Immature natural killer cell (primary cell): ENCODE measurements at regions not wholly inside any gene's neighbourhood (a gene's known extent, or its start where the extent isn't known, plus 50 kb on each side); places are given as distances from the start of the nearest gene placed in this dataset.

ENCODE experiments used
- DNase-seq, 3 donors: peaks; one replicate each; pipeline ENCODE4 v3.0.0; 2022; ENCODE audit warnings: mixed read lengths in 1 of 3
- H3K27ac Mint-ChIP-seq, 6 donors: one replicate each; pipeline ENCODE4 v1.8.0; 2020; ENCODE audit warnings: mixed read lengths in 6 of 6, mild to moderate bottlenecking in 5 of 6, inconsistent platforms in 4 of 6, moderate library complexity in 3 of 6
- H3K27me3 Mint-ChIP-seq, 3 donors: one replicate each; pipeline ENCODE4 v1.8.0; 2020 to 2021; ENCODE audit warnings: low read depth in 3 of 3, mild to moderate bottlenecking in 3 of 3, mixed read lengths in 3 of 3, moderate library complexity in 3 of 3, inconsistent platforms in 1 of 3
- H3K36me3 Mint-ChIP-seq, 3 donors: one replicate each; pipeline ENCODE4 v1.8.0; 2020; ENCODE audit warnings: mixed read lengths in 3 of 3, inconsistent platforms in 2 of 3, mild to moderate bottlenecking in 2 of 3
- H3K4me1 Mint-ChIP-seq, 2 donors: one replicate each; pipeline ENCODE4 v1.8.0; 2020; ENCODE audit warnings: inconsistent platforms in 2 of 2, mild to moderate bottlenecking in 2 of 2, mixed read lengths in 2 of 2, moderate library complexity in 1 of 2
- H3K4me3 Mint-ChIP-seq, 5 donors: one replicate each; pipeline ENCODE4 v1.8.0; 2020; ENCODE audit warnings: mild to moderate bottlenecking in 5 of 5, mixed read lengths in 5 of 5, inconsistent platforms in 3 of 5, moderate library complexity in 3 of 5
- H3K9me3 Mint-ChIP-seq, 6 donors: one replicate each; pipeline ENCODE4 v1.8.0; 2020; ENCODE audit warnings: mild to moderate bottlenecking in 6 of 6, mixed read lengths in 6 of 6, inconsistent platforms in 4 of 6, moderate library complexity in 3 of 6

DNA sequence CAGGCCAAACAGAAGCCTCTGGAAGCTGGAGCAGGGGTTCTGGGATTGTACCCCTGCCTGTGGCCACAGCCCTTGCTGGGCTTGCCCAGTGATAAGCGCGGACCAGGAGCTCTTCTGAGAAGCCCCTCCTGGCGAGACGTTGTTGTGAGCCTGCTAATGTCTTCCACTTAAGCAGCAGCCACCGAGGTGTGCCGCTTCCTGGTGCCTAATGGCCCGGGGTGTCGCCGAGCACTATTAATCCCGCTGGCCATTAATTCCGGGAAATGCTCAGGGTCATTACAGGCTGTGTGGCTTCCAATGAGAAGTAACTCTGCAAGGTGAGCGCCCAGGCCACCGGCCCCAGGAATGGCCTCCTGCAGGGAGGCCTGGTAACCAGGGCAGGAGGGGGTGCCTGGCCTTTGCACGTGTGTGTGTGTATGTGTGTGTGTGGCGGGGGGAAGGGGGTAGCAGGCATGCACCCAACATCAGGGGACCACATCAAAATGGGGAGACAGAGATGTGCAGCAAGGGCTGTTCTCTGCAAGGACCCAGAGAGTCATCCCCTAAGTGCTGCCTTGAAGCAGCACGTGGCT is 175.0 kb downstream of the URI1 start:
- no peaks in the 10 kb centered on the region for H3K36me3 Mint-ChIP-seq
- H3K9me3 Mint-ChIP-seq, result no peaks in the 10 kb centered on the region
- H3K27me3 Mint-ChIP-seq, result peaks cover 0 to 16% (median 4%) of the 10 kb centered on the region in 3 donors
- no peak for DNase-seq
- no peak overlapping the region for H3K27ac Mint-ChIP-seq
- H3K4me1 Mint-ChIP-seq, result no peaks in the 10 kb centered on the region
- H3K4me3 Mint-ChIP-seq, result no peak overlapping the region

DNA sequence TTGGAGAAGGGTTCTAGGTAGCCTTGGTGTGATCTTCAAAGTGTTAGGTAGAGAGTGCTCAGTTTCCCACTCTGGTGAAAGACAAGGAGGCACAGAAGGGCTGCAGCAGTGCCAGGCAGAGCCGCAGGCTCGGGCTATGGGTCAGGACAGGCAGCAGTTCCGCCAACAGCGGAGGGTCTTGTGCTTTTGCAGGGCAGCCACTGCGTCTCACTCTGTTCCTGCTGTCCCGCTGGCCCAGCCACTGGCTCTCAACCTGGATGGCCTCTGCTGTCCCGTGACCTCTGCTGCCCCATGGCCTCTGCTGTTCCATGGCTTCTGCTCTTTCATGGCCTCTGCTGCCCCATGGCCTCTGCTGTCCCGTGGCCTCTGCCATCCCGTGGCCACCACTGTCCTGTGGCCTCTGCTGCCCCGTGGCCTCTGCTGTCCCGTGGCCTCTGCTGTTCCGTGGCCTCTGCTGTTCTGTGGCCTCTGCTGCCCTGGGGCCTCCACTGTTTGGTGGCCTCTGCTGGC is 175.7 kb downstream of the URI1 start:
- H3K4me3 Mint-ChIP-seq, result no peak overlapping the region

DNA sequence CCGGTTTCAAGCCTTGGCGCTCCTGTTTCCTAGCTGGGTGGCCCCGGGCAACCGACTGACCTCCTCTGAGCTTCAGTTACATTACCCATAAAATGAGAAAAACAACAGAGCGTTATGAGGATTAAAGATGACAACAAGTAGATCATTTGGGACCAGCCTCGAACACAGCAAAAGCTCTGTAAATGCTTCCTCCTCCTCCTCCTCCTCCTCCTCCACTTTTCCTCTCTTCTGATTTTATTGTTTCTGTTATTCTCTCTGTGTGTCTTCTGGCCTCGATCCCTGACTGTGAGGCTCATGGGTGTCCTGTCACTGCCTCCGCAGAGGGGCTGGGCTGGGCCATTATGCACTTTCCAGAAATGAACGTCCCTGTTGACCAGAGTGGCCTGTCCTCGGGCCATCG is 176.2 kb downstream of the URI1 start:
- H3K4me3 Mint-ChIP-seq, result no peak overlapping the region
- H3K27ac Mint-ChIP-seq, result no peak overlapping the region
- no peaks in the 10 kb centered on the region for H3K36me3 Mint-ChIP-seq
- DNase-seq, result no peak
- H3K4me1 Mint-ChIP-seq, result no peaks in the 10 kb centered on the region
- H3K9me3 Mint-ChIP-seq, result no peaks in the 10 kb centered on the region
- H3K27me3 Mint-ChIP-seq, result peaks cover 0 to 16% (median 4%) of the 10 kb centered on the region in 3 donors

More for the DNA sequence above, 175.7 kb downstream of the URI1 start:
- no peak for DNase-seq
- Mint-ChIP-seq H3K27me3 (peaks cover 0 to 16% (median 4%) of the 10 kb centered on the region in 3 donors), H3K36me3 (no peaks in the 10 kb centered on the region), H3K9me3 (no peaks in the 10 kb centered on the region), H3K4me1 (no peaks in the 10 kb centered on the region), H3K27ac (no peak overlapping the region)

GRCh38 chr19:30118760-30119159 is 176.7 kb downstream of the URI1 start:
- Mint-ChIP-seq H3K9me3 (no peaks in the 10 kb centered on the region), H3K36me3 (no peaks in the 10 kb centered on the region), H3K4me1 (no peaks in the 10 kb centered on the region), H3K27me3 (peaks cover 0 to 15% (median 4%) of the 10 kb centered on the region in 3 donors), H3K4me3 (no peak overlapping the region), H3K27ac (no peak overlapping the region)
- DNase-seq, result no peak

DNA sequence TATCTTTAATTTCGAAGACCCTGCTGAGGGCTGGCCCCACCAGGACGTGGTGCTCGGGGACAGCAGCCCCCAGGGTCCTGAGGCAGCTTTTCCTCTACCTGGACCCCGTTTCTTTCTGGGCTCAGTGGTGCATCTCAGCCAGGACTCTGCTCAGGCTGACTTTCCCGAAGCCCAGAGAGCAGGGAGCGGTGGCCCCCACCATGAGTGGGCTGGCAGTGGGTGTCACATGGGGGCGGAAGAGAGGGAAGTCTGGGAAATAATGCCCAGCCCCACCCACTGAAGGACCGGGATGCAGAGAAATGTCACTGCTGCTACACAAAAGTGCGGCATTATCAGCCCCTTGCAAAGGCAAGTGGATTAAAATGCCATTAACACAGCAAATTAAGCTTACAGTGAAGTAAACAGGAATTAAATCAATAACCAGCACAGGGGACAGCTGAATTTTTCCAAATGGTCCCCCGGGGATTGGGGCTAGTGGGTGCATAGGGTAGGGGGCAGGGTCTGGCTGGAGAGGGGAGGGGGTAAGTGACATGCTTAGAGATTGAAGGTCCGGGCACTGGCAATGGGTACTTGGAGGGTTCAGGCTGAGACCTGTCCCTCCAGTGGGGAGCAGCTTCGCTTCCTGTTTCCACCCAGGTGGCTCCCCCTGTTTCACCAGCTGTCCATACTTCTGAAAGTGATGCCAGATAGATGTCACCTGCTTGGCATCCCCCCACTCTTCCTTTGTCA is 177.3 kb downstream of the URI1 start:
- Mint-ChIP-seq H3K4me1 (no peaks in the 10 kb centered on the region), H3K27me3 (peaks cover 0 to 16% (median 4%) of the 10 kb centered on the region in 3 donors), H3K9me3 (no peaks in the 10 kb centered on the region), H3K4me3 (no peak overlapping the region), H3K27ac (no peak overlapping the region), H3K36me3 (no peaks in the 10 kb centered on the region)
- DNase-seq, result no peak

GRCh38 chr19:30120860-30121484 is 178.9 kb downstream of the URI1 start:
- DNase-seq, result no peak
- H3K27me3 Mint-ChIP-seq, result peaks cover 0 to 16% (median 4%) of the 10 kb centered on the region in 3 donors
- no peaks in the 10 kb centered on the region for H3K36me3 Mint-ChIP-seq
- no peaks in the 10 kb centered on the region for H3K4me1 Mint-ChIP-seq
- no peaks in the 10 kb centered on the region for H3K9me3 Mint-ChIP-seq
- no peak overlapping the region for H3K4me3 Mint-ChIP-seq
- H3K27ac Mint-ChIP-seq, result no peak overlapping the region

- H3K4me3 Mint-ChIP-seq, result no peak overlapping the region
- peaks cover 1 to 16% (median 4%) of the 10 kb centered on the region in 3 donors for H3K27me3 Mint-ChIP-seq
- no peaks in the 10 kb centered on the region for H3K36me3 Mint-ChIP-seq
- no peak for DNase-seq
- no peaks in the 10 kb centered on the region for H3K9me3 Mint-ChIP-seq
- no peak overlapping the region for H3K27ac Mint-ChIP-seq
- no peaks in the 10 kb centered on the region for H3K4me1 Mint-ChIP-seq
These were observed 180.4 kb downstream of the URI1 start for GRCh38 chr19:30122431-30122830.

DNA sequence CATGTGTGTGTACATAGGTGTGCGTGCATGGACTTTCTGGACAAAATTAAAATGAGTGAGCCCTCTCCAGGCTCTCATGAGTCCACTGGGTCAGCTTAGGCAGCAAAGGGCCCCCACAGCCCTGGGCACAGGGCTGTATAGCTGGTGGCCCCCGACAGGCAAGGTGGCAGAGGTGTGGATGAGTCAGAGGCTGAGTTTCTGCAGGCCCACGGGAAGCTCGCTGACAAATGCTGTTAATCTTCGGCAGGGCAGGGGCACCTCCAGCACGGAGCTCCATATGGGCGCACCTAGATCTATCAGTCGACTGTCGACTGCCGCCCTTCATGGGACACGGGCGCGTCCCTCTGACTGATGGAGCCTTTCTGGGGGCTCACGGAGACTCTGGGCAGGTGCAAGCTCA is 181.1 kb downstream of the URI1 start:
- DNase-seq, result no peak
- no peaks in the 10 kb centered on the region for H3K4me1 Mint-ChIP-seq
- no peaks in the 10 kb centered on the region for H3K36me3 Mint-ChIP-seq
- H3K27me3 Mint-ChIP-seq, result peaks cover 1 to 16% (median 4%) of the 10 kb centered on the region in 3 donors
- no peak overlapping the region for H3K27ac Mint-ChIP-seq
- H3K4me3 Mint-ChIP-seq, result no peak overlapping the region
- H3K9me3 Mint-ChIP-seq, result no peaks in the 10 kb centered on the region

DNA sequence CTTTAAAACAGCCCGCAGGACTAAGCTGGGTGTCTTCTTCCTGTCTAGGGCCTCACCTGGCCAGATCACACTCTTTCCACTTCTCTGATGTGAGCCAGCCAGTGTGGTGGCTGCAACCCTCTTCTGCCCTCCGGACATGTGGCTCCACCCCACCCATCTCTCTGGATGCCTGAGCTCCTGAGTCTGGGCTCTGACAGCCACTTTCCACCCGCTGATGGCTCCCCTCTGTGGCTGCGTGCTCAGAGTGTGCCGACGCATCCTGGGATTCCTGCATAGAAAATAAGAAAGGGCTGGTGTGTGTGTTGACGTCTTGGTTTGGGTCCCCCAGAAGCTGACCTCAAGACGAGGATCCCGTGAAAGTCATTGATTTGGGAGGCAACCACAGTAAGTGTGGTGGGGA is 181.6 kb downstream of the URI1 start:
- DNase-seq, result no peak
- H3K4me1 Mint-ChIP-seq, result no peaks in the 10 kb centered on the region
- H3K9me3 Mint-ChIP-seq, result no peaks in the 10 kb centered on the region
- H3K27me3 Mint-ChIP-seq, result peaks cover 1 to 16% (median 2%) of the 10 kb centered on the region in 3 donors
- H3K27ac Mint-ChIP-seq, result no peak overlapping the region
- H3K4me3 Mint-ChIP-seq, result no peak overlapping the region
- no peaks in the 10 kb centered on the region for H3K36me3 Mint-ChIP-seq

GRCh38 chr19:30128211-30128610 is 186.2 kb downstream of the URI1 start:
- Mint-ChIP-seq H3K36me3 (no peaks in the 10 kb centered on the region), H3K27ac (no peak overlapping the region), H3K4me3 (no peak overlapping the region), H3K9me3 (no peaks in the 10 kb centered on the region), H3K4me1 (no peaks in the 10 kb centered on the region), H3K27me3 (peaks cover 0 to 2% (median 1%) of the 10 kb centered on the region in 3 donors)
- no peak for DNase-seq

DNA sequence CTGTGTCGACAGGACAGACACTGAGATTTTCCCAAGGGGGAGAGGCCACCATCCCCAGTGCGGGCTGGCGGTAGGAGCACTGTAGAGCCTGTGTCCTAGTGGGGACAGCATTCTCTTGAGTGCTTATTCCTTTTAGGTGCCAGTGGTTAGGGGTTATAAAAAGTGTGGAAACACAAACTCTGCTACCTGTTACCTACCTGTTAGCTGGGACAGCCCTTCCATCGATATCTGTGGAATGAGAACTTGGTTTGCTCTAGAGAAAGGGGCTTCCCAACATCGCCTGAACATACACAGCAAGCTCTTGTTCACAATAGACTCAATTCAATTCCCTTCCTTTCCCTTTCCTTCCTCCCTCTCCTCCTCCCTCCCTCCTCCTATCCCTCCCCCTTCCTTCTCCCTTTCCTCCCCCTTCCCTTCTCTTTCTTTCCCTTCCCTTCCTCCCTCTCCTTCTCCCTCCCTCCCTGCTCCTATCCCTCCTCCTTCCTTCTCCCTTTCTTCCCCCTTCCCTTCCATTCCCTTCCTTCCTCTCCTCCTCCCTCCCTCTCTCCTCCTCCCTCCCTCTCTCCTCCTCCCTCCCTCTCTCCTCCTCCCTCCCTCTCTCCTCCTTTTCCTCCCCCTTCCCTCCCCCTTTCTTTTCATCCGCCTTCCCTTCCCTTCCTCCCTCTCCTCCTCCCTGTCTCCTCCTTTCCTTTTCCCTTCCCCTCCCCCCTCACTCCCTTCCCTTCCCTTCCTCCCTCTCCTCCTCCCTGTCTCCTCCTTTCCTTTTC is 188.5 kb downstream of the URI1 start:
- no peaks in the 10 kb centered on the region for H3K36me3 Mint-ChIP-seq
- peaks cover under 1 to 2% (median 1%) of the 10 kb centered on the region in 3 donors for H3K27me3 Mint-ChIP-seq
- H3K4me1 Mint-ChIP-seq, result no peaks in the 10 kb centered on the region
- H3K9me3 Mint-ChIP-seq, result no peaks in the 10 kb centered on the region
- no peak overlapping the region for H3K27ac Mint-ChIP-seq
- H3K4me3 Mint-ChIP-seq, result no peak overlapping the region
- DNase-seq, result no peak

- Mint-ChIP-seq H3K4me3 (no peak overlapping the region), H3K27me3 (peaks cover under 1 to 2% (median 2%) of the 10 kb centered on the region in 3 donors), H3K9me3 (no peaks in the 10 kb centered on the region), H3K27ac (no peak overlapping the region), H3K36me3 (no peaks in the 10 kb centered on the region), H3K4me1 (no peaks in the 10 kb centered on the region)
- no peak for DNase-seq
These were observed 189.2 kb downstream of the URI1 start for GRCh38 chr19:30131246-30131645.

- H3K36me3 Mint-ChIP-seq, result no peaks in the 10 kb centered on the region
- H3K27ac Mint-ChIP-seq, result no peak overlapping the region
- no peaks in the 10 kb centered on the region for H3K9me3 Mint-ChIP-seq
- no peaks in the 10 kb centered on the region for H3K4me1 Mint-ChIP-seq
- no peak for DNase-seq
- H3K4me3 Mint-ChIP-seq, result no peak overlapping the region
- H3K27me3 Mint-ChIP-seq, result peaks cover 0 to 2% (median 2%) of the 10 kb centered on the region in 3 donors
These were observed 189.8 kb downstream of the URI1 start for GRCh38 chr19:30131722-30132291.
